ENCODE measurements at regions not wholly inside any gene's neighbourhood (a gene's known extent, or its start where the extent isn't known, plus 50 kb on each side); places are given as distances from the start of the nearest gene placed in this dataset.

DNA sequence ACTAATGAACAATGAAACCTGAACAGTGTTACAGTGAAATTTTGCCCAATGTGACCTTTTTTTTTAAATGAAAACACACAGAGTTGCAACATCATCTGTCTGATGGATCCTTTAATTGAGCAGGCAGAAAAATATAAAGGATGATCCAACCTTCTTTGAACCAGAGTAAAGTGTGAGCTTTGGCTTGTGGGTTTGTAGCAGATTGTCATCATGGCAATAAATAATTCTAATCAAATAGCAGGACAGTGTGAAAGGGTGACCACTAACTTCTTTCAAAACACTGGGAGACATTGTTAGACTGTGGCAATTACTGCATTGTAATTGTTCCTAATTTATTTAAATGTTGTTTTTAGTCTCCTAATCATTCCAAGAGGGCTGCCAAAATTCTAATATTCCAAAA lies 197.2 kb downstream of the CHD9NB start:
- DNase-seq, result no peak
- intact Hi-C loops (cut with DNase I), result no loop called here
- TF ChIP-seq, protein P1, sequence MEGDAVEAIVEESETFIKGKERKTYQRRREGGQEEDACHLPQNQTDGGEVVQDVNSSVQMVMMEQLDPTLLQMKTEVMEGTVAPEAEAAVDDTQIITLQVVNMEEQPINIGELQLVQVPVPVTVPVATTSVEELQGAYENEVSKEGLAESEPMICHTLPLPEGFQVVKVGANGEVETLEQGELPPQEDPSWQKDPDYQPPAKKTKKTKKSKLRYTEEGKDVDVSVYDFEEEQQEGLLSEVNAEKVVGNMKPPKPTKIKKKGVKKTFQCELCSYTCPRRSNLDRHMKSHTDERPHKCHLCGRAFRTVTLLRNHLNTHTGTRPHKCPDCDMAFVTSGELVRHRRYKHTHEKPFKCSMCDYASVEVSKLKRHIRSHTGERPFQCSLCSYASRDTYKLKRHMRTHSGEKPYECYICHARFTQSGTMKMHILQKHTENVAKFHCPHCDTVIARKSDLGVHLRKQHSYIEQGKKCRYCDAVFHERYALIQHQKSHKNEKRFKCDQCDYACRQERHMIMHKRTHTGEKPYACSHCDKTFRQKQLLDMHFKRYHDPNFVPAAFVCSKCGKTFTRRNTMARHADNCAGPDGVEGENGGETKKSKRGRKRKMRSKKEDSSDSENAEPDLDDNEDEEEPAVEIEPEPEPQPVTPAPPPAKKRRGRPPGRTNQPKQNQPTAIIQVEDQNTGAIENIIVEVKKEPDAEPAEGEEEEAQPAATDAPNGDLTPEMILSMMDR (IDR thresholded peaks at IDR 0.05), result no peak
- no peaks in the 10 kb centered on the region for H3K36me3 ChIP-seq
- peaks cover 17% of the 10 kb centered on the region for H3K9me3 ChIP-seq
- no peak overlapping the region for H3K4me3 ChIP-seq
- ATAC-seq, result no peak
- H3K27ac ChIP-seq, result no peak overlapping the region
- H3K4me1 ChIP-seq, result no peaks in the 10 kb centered on the region
- H3K27me3 ChIP-seq (ENCODE audit: low read depth), result no peaks in the 10 kb centered on the region

DNA sequence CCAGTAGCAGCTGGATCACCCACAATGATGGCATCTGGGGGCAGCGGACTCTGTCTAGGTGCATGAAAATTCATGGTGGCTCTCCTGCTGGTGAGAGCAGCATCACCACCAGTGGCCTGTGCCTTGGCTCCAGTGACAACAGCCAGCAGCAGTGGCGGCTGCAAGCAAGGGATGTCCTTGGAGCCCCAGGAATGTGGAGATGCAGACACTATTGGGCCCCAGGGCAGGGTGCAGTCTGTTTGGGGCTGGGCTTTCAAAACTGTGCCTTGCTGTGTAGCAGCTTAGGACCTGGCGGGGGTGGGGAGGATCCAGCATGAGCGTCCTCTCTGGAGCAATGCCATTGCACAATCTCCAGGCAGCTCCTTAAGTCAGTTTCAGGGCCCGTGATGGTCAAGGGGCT lies 199.7 kb downstream of the CHD9NB start:
- H3K9me3 ChIP-seq, result peaks cover 37% of the 10 kb centered on the region
- no peaks in the 10 kb centered on the region for H3K36me3 ChIP-seq
- H3K4me3 ChIP-seq, result no peak overlapping the region
- H3K4me1 ChIP-seq, result no peaks in the 10 kb centered on the region
- TF ChIP-seq, protein P1 (IDR thresholded peaks at IDR 0.05), result no peak
- intact Hi-C loops (cut with DNase I), result no loop called here
- DNase-seq (no peak), ATAC-seq (no peak)
- H3K27me3 ChIP-seq (ENCODE audit: low read depth), result no peaks in the 10 kb centered on the region
- H3K27ac ChIP-seq, result no peak overlapping the region

DNA sequence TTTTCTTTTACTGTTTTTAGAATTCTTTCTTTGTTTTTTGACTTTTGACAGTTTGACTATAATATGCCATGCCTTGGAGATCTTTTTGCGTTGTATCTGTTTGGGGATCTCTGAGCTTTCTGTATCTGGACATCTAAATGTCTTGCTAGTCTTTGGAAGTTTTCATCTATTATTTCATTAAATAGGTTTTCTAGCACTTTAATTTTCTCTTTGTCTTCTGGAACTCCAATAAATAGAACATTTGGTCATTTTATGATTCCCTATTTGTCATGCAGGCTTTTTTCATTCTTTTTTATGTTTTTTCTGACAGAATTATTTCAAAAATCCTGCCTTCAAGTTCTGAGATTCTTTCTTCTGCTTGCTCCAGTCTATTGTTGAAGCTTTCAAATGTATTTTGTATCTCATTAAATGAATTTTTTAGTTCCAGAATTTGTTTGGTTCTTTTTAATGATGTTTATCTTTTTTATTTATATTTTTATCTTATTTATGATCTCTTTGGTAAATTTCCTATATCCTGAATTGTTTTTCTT lies 201.4 kb downstream of the CHD9NB start:
- no peak for DNase-seq
- Histone ChIP-seq H3K4me3 (no peak overlapping the region), H3K27me3 (ENCODE audit: low read depth) (no peaks in the 10 kb centered on the region), H3K9me3 (peaks cover 44% of the 10 kb centered on the region), H3K4me1 (no peaks in the 10 kb centered on the region), H3K27ac (no peak overlapping the region), H3K36me3 (no peaks in the 10 kb centered on the region)
- intact Hi-C loops (cut with DNase I), result no loop called here
- TF ChIP-seq, protein P1 (IDR thresholded peaks at IDR 0.05), result no peak
- no peak for ATAC-seq

DNA sequence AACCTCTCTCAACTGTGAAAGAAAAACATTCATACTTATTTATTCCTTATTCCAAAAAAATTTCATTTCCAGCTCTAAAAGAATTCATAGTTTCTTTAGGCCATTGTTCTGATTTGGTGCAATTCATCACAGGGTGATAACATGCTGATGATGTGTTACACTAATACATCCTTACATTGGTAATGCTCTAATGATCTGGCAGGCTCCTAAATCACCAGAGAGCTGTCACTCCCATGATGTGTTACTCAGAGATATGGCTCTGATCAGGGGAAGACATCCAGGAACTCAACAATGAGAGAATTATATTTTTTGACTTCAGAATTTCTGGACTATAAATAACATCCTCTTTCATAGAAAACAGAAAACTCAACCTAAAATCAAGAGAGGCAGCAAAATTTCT lies 209.3 kb downstream of the CHD9NB start:
- Histone ChIP-seq H3K9me3 (peaks cover 10% of the 10 kb centered on the region), H3K4me1 (no peaks in the 10 kb centered on the region), H3K27ac (no peak overlapping the region), H3K27me3 (ENCODE audit: low read depth) (no peaks in the 10 kb centered on the region), H3K36me3 (no peaks in the 10 kb centered on the region), H3K4me3 (no peak overlapping the region)
- DNase-seq (no peak), ATAC-seq (no peak)
- intact Hi-C loops (cut with DNase I), result no loop called here
- TF ChIP-seq, protein P1 (IDR thresholded peaks at IDR 0.05), result no peak

DNA sequence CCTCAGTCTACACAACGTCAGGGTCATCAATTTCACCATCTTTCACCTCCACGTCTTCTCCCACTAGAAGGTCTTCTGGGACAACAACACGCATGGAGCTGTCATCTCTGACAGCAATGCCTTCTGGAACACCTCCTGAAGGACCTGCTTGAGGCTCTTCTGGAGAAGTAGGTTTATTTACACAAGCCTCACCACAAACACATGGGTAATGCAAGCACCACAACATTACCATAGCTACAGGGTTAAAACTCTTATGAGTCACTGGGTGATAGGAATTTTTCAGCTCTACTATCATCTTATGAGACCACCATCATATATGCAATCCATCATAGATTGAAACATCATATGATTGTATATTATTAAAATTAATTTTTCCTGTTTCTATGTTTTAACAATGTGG lies 215.4 kb downstream of the CHD9NB start:
- no peak for ATAC-seq
- Histone ChIP-seq H3K27me3 (ENCODE audit: low read depth) (no peaks in the 10 kb centered on the region), H3K36me3 (no peaks in the 10 kb centered on the region), H3K9me3 (no peaks in the 10 kb centered on the region), H3K4me3 (no peak overlapping the region), H3K4me1 (no peaks in the 10 kb centered on the region), H3K27ac (no peak overlapping the region)
- intact Hi-C loops (cut with DNase I), result no loop called here
- no peak for DNase-seq
- TF ChIP-seq, protein P1 (IDR thresholded peaks at IDR 0.05), result no peak

Data from lower lobe of right lung (tissue), 2 donors.